Small intestine (tissue), 7 donors: ENCODE measurements at regions not wholly inside any gene's neighbourhood (a gene's known extent, or its start where the extent isn't known, plus 50 kb on each side); places are given as distances from the start of the nearest gene placed in this dataset.
"Not testable (repeated sequence)": the region's sequence is repeated elsewhere in the genome, so short reads cannot be mapped to it uniquely, and the experiment has no call there.

ENCODE experiments used
- DNase-seq, 2 donors: peaks; one replicate each; pipeline versions ENCODE4 v3.0.0 to v3.0.0-alpha.2; 2013
- FAIRE-seq: peaks from 2 replicates; lab custom pipeline; 2012; peaks lifted over from hg19 to GRCh38; lab: Jason Lieb, UNC
- H3K27ac ChIP-seq, 3 donors: one replicate each; pipeline ENCODE4 v1.5.1; 2013; ENCODE audit warnings: low read length in 2 of 3, mild to moderate bottlenecking in 2 of 3, control low read depth in 1 of 3, inconsistent platforms in 1 of 3, low read depth in 1 of 3, moderate library complexity in 1 of 3
- H3K27me3 ChIP-seq, 3 donors: one replicate each; pipeline ENCODE4 v1.6.1; 2013; ENCODE audit warnings: low read length in 3 of 3, inconsistent platforms in 1 of 3; ENCODE audit not compliant: control insufficient read depth in 3 of 3, insufficient read depth in 3 of 3
- H3K36me3 ChIP-seq, 3 donors: one replicate each; pipeline ENCODE4 v1.6.1; 2013; ENCODE audit warnings: low read length in 3 of 3, inconsistent platforms in 1 of 3, low read depth in 1 of 3, mild to moderate bottlenecking in 1 of 3, moderate library complexity in 1 of 3; ENCODE audit not compliant: control insufficient read depth in 3 of 3, insufficient read depth in 2 of 3
- H3K4me1 ChIP-seq, 3 donors: one replicate each; pipeline ENCODE4 v1.6.1; 2013; ENCODE audit warnings: low read length in 2 of 3, inconsistent platforms in 1 of 3, low read depth in 1 of 3, mild to moderate bottlenecking in 1 of 3, moderate library complexity in 1 of 3; ENCODE audit not compliant: control insufficient read depth in 3 of 3, insufficient read depth in 2 of 3
- H3K4me3 ChIP-seq, 3 donors: one replicate each; pipeline ENCODE4 v1.5.1; 2013; ENCODE audit warnings: low read length in 3 of 3, control low read depth in 1 of 3, inconsistent platforms in 1 of 3, low read depth in 1 of 3, mild to moderate bottlenecking in 1 of 3, moderate library complexity in 1 of 3
- H3K9me3 ChIP-seq, 2 donors: one replicate each; pipeline ENCODE4 v1.6.1; 2013; ENCODE audit warnings: low read depth in 1 of 2, low read length in 1 of 2; ENCODE audit not compliant: control insufficient read depth in 2 of 2, insufficient read depth in 1 of 2
- WGBS, 3 donors: extraction: QIAGEN DNeasy Blood & Tissue Kit; methylation state at CpG; one replicate each; pipeline ENCODE4 v1.1.7; 2013; 5-methylcytosine and 5-hydroxymethylcytosine counted together
- donor health status: healthy with polysubstance abuse.
- donor health status: control.
- donor health status: control.
- donor health status: Bipolar disorder and iron deficiency.
- donor health status: healthy.

- DNase-seq (no peak), FAIRE-seq (no peak)
- WGBS, 3 donors, result 26 to 66% (median 33%) methylated on average over 1 of the region's 1 CpG
These were observed 94.8 kb upstream of the CDK13 start for GRCh38 chr7:39855325-39855674.

GRCh38 chr7:39863675-39864322 is 86.3 kb upstream of the CDK13 start:
- WGBS, 3 donors, result 75 to 94% (median 80%) methylated on average over 2 to 3 of the region's 3 CpGs
- H3K27me3 ChIP-seq, H3K9me3 ChIP-seq, H3K4me1 ChIP-seq, H3K4me3 ChIP-seq, H3K27ac ChIP-seq, H3K36me3 ChIP-seq: not testable (repeated sequence)
- peak in 1 of 2 donors; percentile 6 for DNase-seq
- FAIRE-seq, result peak; percentile 78

More at GRCh38 chr7:39855325-39855674, 94.8 kb upstream of the CDK13 start:
- Histone ChIP-seq H3K9me3 (no peaks in the 10 kb centered on the region), H3K4me3 (peak overlapping the region in 1 of 3 donors; percentile 29), H3K27ac (no peak overlapping the region), H3K27me3 (peaks cover 0 to 4% (median 0%) of the 10 kb centered on the region in 3 donors), H3K36me3 (no peaks in the 10 kb centered on the region), H3K4me1 (no peaks in the 10 kb centered on the region)

DNA sequence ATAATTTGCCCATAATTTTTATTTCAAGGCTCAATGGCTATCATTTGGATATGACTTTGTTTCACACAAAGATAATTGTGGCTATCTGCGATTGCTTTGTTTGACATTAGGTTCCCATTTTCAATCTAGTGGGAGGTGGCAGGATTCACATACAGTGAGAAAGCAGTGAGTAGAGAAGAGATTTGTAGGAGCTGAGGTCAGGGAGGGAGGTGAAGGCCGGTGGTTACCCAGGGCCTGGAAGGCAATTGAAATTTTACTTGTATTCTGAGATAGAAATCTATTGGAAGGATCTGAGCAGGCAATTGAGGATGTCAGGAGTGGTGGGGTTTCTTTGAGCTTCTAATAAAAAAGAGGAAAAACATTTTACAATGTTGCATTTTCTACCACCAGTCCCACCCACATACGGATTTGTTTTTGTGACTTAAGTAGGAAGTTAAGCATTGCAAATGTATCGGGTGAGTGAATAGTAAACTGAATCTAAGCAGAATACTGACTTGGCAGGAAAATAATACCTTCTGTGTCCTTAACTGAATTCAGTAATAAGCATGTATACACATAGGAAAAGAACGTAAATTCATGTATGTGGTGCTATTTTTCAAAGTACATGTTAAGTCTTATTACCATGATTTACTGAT is 80.1 kb upstream of the CDK13 start:
- H3K4me1 ChIP-seq, H3K9me3 ChIP-seq, H3K27ac ChIP-seq, H3K36me3 ChIP-seq, H3K27me3 ChIP-seq, FAIRE-seq, DNase-seq, H3K4me3 ChIP-seq: not testable (repeated sequence)
- WGBS, 3 donors, result 74 to 76% (median 75%) methylated on average over 5 of the region's 5 CpGs

DNA sequence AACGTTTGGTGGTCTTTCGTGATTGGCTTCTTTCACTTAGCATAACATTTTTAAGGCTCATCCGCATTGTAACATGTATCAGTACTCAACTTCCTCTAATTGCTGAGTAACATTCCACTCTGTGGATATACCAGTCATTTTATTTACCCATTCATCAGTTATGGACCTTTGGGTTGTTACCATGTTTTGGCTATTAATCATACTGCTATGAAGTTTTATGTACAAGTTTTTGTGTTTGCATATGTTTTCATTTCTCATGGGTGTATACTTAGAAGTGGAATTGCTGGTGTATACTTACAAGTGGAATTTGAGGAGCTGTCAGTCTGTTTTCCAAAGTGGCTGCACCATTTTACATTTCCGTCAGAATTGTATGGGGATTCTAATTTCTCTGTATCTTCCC is 78.4 kb upstream of the CDK13 start:
- not testable (repeated sequence) for FAIRE-seq, DNase-seq, H3K36me3 ChIP-seq, H3K4me3 ChIP-seq, H3K4me1 ChIP-seq, H3K27me3 ChIP-seq, H3K27ac ChIP-seq, H3K9me3 ChIP-seq
- WGBS, 3 donors, result 88 to 95% (median 89%) methylated on average over 4 of the region's 4 CpGs

- Histone ChIP-seq H3K4me1 (no peaks in the 10 kb centered on the region), H3K9me3 (peaks cover 3 to 29% of the 10 kb centered on the region in 2 donors), H3K27me3 (no peaks in the 10 kb centered on the region), H3K4me3 (no peak overlapping the region), H3K36me3 (no peaks in the 10 kb centered on the region), H3K27ac (no peak overlapping the region)
- DNase-seq (no peak), FAIRE-seq (no peak)
- WGBS, 3 donors, result 57 to 80% (median 75%) methylated on average over 1 of the region's 1 CpG
These were observed 69.5 kb upstream of the CDK13 start for GRCh38 chr7:39880556-39880955.

DNA sequence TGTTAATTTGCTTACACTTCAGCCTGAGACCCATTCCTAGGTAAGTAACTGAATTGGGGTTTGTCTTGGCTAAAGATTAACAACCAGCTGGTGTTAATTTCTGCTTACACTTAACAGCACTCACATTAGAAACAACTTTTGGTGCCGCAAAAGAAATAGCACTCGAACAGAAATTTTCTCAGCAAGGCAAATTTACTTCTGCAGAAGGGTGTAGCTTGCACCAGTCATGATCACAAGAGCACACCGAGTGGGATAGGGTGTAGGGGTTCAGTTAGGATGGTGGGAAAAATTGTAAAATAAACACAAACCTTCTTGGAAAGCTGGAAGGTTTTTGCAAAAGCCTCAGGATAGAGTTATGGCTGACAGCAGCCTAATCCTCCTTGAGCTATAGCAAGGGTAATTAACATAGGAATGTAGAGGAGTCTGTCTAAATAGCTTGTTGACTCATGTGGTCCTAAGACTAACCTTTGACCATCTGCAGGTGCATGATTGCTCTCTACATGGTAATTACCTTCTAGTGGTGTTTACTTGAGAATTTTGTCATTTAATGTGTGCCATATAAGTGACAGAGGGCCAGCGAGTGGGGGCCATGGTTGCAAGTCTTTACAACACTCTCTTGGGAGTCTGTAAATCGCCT is 67.8 kb upstream of the CDK13 start:
- 37 to 69% (median 53%) methylated on average over 5 of the region's 5 CpGs for WGBS, 3 donors
- Histone ChIP-seq H3K4me1 (no peaks in the 10 kb centered on the region), H3K4me3 (no peak overlapping the region), H3K27ac (no peak overlapping the region), H3K9me3 (peaks cover 3 to 29% of the 10 kb centered on the region in 2 donors), H3K36me3 (no peaks in the 10 kb centered on the region), H3K27me3 (no peaks in the 10 kb centered on the region)
- DNase-seq (peak; percentile 15 to 65), FAIRE-seq (no peak)

DNA sequence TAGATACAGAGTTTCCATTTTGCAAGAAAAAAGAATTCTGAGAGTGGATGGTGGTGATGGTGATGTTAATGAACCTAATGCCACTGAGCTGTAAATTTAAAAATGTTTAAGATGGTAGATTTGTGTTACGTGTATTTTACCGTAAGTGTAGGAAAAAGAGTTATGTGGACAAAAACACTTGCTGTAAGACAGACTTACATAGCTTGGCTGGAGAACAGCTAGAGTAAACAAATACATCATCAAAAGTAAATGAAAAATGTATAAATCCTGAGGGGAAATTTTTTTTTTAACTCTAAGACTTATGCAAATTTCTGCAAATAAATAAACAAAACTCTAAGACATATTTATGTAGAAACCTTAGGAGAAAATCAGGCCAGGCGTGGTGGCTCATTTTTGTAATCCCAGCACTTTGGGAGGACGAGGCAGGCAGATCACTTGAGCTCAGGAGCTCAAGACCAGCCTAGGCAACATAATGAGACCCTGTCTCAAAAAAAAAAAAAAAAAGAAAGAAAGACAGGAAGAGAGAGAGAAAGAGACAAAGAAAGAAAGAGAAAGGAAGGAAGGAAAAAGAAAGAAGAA is 66.2 kb upstream of the CDK13 start:
- Histone ChIP-seq H3K4me1 (no peaks in the 10 kb centered on the region), H3K9me3 (peaks cover 3 to 29% of the 10 kb centered on the region in 2 donors), H3K27me3 (no peaks in the 10 kb centered on the region), H3K4me3 (no peak overlapping the region), H3K27ac (no peak overlapping the region), H3K36me3 (no peaks in the 10 kb centered on the region)
- WGBS, 3 donors, result 73 to 94% (median 80%) methylated on average over 4 of the region's 4 CpGs
- FAIRE-seq, result no peak
- no peak for DNase-seq

- no peaks in the 10 kb centered on the region for H3K4me1 ChIP-seq
- no peak overlapping the region for H3K27ac ChIP-seq
- no peaks in the 10 kb centered on the region for H3K9me3 ChIP-seq
- H3K4me3 ChIP-seq, result no peak overlapping the region
- H3K36me3 ChIP-seq, result no peaks in the 10 kb centered on the region
- WGBS, 3 donors, result 73 to 85% (median 74%) methylated on average over 3 of the region's 3 CpGs
- FAIRE-seq (no peak), DNase-seq (no peak)
- peaks cover 0 to 2% (median 0%) of the 10 kb centered on the region in 3 donors for H3K27me3 ChIP-seq
These were observed 61.7 kb upstream of the CDK13 start for GRCh38 chr7:39888171-39888853.
